NCI-H146 treated with DMSO at 0.1 percent for 48 hours (cell line): ENCODE measurements at regions not wholly inside any gene's neighbourhood (a gene's known extent, or its start where the extent isn't known, plus 50 kb on each side); places are given as distances from the start of the nearest gene placed in this dataset.

ENCODE experiments used
- DNase-seq: peaks from one replicate; lab custom pipeline; 2025; ENCODE audit not compliant: unreplicated experiment; lab: John Stamatoyannopoulos, UW

DNA sequence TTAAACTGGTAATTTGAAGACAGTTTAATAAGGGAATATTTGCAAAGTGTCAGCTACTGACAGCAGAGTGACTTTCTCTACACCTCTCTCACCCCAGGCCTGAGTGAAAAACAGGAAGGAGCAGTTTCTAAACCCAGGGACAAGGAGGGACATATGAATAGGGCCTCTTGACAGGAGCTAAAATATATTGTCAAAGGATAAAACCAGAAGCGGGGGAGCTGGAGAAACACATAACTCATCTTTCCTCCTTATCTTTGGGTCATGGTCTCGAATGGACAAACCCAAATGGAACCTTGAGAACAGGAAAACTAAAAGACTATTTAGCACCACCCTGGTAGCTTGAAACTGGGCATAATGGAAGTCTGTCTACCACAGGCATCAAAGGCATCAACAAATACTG, 197.5 kb upstream of the FOXA2 start:
- DNase-seq: no peak

DNA sequence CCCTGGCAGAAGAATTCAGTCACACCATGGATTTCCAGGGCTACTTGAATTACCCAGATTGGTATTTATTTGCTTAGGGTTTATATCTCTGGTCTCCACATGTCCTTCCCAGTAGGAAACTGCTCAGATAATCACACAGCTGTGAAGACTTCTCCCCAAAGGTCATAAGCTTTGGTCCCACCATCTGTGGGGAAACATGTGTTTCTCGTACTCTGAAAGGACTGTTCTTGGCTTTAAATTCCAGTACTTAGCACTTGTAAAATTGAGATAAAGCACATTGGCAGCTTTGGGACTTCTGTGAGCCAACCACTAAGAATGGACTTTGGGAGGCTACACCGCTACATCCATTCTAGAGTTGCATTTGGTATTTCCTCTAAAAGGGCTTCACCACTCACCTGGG, 205.3 kb upstream of the FOXA2 start:
- DNase-seq: no peak

DNA sequence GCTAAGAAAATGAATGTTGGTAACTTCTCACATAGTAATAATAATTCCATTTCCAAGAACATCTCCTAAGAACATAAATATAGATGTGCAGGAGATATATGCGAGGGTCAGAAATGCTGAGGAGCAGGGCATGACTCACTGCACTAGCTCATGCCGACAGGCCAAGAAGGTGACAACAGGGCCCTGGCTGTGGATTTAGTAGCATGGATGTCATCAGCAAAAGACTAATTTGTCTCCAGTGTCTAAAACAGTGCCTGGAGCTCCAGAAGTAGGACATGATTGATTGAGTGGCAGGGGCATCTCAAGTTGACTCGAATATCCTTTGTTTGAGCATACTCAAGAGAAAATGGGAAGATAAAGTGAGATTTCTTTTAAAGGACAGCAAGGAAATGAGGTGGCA, 207.0 kb upstream of the FOXA2 start:
- no peak for DNase-seq

DNA sequence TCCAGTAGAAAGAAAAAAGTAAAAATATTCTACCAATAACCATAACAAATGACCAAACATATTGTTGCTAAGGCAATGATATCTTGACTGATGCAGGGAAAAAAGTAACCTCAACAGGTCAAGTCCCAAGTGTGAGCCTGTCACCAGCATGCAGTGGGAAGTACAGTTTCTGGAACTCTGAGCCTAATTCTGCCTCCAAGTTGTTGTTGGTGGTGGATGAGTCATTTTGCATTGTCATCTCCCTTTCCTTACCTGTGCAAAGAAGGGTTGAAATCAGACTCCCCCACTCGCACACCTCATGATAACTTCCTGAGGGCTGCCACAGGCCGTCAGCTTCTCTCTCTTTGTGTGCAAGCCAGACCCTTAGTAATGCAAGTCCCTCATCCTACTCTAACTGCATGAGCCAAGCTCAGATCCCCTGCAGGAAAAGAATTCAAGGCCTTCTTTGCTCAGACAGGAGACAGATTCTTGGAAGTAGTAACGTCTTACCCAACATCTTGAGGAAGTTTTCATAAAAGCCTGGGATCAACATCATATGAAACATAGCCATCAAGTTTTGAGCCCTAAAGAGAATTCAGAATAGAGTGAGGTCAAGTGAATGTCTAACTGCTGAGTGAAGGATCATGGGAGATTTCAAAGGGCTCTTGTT, 207.6 kb upstream of the FOXA2 start:
- DNase-seq: no peak

DNA sequence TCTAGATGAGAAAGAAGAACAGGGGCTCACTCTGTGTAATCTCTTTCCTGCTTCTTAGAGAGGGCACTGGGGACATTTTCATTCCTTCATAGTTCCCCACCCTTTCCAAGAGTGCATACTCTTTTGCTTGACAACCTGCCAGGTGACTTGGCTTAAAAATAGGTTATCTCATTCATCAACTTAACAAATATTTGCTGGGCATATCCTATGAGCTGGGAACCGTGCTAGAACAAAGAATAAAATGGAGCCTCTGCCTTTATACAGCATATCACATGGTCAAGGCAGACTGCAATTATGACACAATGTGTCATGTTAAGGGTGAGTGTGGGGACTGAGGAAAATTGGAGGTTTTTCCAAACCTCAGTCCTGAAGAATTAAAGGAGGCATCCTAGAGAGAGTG, 209.8 kb upstream of the FOXA2 start:
- no peak for DNase-seq

DNA sequence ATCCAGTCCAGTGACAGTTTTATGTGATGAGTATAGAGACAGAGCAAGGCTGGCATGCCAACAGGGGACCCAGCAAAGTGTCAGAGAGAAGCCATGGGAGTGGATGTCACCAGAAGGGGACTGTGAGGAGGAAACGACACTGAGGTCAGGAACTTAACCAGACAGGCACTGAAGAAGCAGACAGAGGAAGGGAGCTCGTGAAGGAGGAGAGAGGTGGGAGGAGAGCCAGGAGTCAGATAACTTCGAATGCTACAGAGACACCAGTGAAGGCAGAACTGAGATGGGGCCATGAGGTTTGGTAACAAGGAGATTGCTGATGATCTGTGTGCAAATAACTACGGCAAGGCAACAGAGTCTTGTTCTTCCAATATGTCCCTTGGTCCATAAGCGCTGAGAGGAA, 211.1 kb upstream of the FOXA2 start:
- DNase-seq: no peak

DNA sequence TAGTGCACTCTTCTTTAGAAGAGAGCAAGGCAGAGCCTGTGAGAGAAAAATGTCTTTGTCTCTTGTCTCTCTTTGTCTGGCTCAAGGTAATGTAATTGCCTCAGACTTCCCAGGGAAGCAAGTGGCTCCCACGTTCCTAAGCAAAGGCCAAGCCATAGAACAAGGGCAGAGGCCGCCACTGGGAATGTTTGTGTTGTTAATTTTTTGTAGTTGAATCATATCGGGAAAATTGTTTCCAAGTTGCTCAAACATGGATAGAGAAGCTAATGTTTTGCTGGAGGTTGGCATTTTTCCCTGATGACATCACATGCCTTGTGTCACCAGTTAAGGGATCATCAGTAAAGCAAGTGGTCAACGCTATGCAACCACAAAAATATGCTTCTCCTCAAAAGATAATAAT, 211.5 kb upstream of the FOXA2 start:
- DNase-seq: no peak

DNA sequence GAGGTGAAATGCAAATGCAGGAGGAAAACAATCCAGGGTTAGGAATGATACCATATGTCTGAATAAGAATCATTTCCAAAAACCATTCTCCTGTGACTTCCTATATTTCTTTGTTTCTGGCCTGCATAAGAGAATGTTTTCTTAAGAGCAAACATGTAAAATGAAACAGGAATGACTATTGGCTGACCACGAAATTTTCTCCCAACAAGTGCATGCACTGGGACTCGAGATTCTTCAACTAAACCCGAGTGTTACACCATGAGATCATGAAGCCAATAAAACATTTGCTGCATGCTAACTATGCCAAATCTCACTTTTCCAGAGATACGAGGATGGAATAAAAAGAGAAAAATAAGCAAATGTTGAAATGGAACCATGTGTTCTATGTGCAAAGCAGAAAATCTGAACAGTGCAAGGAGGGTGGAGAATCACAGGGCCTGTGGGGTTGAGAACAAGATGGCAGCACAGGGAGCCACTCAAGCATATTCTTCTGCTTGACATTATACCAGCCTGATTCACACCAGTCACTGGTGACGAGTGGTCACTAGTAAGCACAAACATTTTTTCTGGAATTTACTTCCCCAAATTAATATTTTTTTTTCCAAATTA, 212.2 kb upstream of the FOXA2 start:
- no peak for DNase-seq

DNA sequence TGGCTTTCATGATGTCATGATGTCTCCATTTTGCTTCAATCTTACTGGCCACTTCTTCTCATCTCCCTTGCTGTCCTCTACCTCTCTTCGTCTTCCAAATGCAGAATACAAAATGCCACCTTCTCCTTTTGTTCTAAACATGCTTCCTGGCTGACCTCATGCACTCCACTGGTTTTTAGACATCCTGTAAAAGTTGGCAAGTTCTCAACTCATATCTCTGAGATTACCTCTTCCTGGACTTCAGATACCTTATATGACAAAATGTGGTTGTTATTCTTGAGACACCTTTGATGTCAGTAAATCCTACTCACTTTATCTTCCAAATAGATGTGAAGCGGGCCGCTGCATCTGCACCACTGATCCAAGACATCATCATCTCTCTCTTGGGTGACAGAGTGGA, 212.7 kb upstream of the FOXA2 start:
- no peak for DNase-seq

DNA sequence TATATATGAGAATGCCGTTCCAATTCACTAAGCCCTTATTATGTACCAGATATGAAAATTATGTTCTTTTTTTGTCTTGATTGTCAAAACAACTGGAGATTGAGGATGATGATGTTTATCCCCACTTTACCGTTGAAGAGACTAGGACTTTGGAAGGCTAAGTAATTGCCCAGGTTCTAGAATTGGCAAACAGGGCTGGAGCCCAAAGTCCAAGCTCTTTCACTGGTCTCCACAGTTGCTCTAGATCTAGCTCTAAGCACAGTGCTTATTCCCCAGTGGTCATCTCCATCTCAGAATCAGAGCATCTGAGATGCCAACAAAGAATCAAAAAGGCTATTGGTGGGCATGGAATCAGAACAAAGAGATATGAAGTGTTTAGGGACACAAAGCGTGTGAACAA, 215.3 kb upstream of the FOXA2 start:
- no peak for DNase-seq

DNA sequence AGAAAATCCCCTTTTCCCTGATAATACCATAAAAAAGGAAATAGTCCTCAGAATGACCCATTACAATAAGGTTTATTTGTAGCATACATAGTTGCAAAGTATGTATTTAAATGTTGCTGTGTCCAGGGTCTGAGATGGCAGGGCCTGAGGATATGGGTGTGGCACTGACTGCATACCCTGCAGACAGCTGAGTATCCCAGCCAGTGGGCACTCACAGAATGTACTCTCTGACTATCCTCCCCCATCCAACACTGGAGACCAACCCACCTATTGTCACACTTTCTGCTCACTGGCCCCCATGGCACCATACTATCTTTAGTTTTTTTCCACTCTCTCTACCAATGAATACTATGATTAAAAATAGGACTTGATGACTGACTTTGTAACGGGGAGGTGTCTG, 215.8 kb upstream of the FOXA2 start:
- DNase-seq: no peak

DNA sequence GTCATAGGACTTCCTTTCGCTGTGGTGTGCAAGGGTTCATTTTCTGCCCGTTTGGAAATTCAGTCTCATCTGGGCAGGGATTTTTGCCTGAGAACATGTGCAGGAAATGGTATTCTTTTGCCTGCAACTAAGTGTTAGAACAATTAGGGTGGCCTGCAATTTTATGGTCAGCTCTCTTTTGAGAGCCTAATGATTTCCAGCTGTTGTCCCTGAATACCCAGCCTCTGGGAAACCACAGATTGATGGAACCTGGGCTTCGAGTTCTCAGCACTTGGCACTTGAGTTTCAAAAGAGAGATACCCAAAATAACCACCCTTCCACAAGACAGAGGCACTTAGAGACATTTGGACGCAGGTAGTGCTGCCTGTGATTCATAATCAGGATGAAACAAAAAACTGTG, 217.2 kb upstream of the FOXA2 start:
- DNase-seq: no peak

DNA sequence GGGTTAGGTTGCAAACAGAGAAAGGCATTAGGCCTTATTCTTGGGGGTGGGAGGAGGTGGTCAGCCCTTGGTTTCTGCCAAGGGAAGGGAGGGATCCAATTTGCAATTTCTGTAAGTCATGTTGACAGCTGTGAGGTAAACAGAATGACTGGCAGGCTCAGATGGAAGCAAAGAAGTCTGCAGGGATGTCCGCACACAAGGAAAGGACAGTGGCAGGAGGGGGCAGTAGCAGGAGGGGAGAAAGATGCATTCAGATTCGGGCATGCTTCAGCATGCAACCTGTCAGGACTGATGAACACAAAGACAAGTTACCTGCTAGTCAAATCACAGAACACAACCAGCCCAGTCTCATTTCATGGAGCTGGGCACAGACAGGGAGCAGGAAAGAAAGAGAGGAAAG, 217.9 kb upstream of the FOXA2 start:
- DNase-seq: no peak

DNA sequence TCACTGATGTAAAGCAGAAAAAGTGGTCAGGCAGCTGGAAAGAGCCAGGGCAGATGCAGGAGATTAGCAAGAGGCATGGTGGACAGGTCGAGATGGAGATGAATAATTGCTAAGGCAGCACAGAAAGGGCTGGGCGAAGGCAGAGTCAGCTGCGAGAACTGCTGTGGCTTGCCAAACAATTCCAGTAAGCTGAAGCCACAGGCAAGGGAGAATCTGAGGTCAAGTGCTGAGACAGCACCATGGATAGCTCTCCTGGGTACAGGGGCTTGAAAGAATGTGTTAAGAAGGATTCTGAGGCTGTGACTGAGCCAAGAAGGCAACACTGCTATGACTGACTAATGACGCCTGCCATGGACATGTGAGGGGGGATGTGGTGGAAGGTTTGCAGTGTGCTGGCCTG, 220.8 kb upstream of the FOXA2 start:
- no peak for DNase-seq

DNA sequence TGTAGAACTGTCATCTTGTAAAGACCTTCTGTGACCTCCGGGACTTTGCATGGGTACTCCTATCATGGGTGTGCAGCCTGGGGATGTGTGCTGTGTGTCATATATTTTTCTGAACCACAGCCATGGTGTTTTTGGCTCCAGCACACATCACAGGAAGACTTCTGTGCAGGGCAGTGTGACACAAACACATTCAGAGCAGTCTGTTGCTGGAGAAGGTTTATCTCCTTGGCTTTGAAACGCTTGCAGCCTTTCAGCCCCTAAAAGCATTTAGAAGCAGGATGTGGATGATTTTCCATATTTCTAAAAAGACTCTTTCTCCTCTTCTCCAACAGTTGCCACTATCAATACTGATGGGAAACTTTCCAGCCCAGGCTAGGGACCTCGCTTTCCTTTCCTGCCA, 221.6 kb upstream of the FOXA2 start:
- no peak for DNase-seq

DNA sequence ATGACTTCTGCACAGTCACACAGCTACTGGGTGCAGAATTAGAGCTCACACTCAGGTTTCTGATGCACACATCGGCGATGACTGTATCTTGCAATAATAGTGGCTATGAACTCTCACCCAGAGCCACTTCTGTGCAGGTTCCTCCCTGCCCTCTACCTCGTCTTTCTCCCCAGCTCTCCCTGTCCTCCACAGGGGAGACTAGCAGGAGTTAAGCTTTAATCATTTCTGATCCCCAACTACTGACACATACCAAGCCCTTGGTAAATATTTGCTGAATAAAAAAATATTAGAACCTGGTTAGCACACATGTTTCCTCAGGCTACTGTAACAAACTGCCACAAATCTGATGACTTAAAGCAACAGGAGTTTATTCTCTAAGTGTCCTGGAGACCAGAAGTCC, 222.7 kb upstream of the FOXA2 start:
- DNase-seq: no peak

DNA sequence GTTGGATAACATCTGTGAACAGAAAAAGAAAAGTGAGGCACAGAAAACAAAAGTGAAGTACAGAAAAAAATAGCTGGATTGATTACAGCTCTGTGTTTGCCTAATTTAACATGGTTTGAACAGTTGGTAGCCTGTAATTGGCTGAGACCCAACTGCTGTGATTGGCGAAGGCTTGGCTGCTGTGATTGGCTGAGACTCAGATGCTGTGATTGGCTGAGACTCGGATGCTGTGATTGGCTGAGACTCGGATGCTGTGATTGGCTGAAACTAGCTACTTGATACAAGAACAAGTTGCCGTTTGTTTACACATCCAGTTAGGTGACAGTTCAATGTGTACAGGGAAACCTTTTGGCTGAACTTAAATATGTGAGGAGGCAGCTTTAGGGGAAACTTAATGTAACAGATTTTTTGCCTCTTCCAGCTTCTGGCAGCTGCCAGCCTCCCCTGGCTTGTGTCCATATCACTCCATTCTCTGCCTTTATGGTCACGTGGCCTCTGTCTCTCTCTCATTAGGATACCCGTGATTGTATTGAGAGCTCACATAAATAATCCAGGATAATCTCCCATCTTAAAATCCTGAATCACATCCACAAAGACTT, 223.4 kb upstream of the FOXA2 start:
- no peak for DNase-seq

DNA sequence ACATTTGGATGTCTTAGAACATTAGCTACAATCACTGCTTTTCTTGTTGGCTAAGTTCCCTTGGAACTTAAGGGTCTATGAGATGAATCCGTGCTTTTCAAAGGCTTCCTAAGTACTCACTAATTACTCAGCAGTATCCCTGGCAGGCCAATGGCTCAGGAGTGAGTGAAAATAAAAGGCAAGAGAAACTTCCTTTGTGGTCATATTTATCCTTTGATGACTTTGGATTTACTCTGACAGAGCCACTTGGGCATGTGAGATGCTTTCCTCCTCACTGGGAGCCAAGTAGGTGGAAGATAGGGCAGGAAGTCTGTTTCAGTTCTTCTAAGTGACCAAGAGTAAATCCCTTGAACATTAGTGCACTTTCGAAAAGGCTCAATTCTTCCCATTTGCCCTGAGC, 224.3 kb upstream of the FOXA2 start:
- DNase-seq: no peak

DNA sequence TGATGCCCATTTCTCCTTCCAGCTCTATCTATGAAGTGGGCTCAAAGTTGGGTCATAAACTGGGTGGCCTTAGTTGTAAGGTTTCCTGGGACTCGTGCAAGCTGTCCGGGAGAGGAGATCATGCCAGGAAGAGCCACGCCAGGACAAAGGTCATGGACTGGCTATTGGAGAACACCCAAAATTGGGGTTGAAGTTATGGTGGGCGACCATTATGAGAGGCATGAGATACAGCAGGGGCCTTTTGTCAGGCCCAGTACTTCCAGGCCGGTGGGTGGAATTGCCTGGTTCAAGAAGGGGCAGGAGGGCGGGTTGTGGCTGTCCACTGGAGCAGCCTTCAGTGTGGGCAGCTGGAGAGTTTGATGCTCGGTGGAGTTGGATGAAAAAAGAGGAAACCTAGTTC, 225.1 kb upstream of the SSTR4 start:
- no peak for DNase-seq

DNA sequence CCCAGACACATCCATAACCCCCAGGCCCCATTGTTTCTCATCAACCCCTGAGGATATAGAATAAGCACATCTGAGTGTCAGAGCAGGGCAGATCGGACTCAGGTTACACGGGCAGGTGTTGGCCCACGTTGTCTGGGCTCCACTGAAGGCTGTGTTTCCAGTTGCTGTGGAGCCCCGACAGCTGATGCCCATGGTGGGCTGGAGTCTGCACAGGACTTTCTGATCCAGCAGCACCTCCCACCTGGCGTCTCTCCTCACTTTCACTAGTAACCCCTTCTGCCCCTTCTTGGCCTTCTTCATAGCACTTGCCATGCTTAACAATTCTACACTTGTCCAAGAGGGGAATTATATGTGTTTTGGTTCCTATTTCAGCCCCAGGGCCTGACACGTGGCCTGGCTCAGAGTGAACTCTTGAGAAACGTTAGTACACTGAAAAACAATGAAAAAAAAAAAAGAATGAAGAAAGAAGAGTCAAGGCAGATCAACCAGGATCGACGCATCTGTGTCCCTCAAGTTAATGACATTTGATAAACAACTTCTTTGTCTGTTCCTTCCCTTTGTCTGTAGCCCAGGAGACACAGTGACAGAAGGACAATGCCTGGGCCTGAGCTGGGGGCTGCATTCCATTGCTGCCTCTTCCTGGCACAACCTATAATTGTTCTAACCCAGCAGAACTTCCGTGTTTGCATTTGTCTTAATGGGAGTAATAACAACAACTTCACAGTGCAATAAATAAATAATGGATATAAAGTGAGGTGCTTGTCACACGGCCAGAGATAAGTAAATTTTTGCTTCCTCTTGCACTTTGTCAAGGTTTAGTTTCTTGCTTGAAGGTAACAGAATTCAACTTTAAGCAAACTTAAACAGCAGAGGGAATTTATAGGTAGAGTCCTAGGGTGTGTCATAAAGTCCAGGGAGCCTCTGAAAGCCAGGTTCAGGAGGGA, 224.2 kb upstream of the SSTR4 start:
- DNase-seq: no peak

DNA sequence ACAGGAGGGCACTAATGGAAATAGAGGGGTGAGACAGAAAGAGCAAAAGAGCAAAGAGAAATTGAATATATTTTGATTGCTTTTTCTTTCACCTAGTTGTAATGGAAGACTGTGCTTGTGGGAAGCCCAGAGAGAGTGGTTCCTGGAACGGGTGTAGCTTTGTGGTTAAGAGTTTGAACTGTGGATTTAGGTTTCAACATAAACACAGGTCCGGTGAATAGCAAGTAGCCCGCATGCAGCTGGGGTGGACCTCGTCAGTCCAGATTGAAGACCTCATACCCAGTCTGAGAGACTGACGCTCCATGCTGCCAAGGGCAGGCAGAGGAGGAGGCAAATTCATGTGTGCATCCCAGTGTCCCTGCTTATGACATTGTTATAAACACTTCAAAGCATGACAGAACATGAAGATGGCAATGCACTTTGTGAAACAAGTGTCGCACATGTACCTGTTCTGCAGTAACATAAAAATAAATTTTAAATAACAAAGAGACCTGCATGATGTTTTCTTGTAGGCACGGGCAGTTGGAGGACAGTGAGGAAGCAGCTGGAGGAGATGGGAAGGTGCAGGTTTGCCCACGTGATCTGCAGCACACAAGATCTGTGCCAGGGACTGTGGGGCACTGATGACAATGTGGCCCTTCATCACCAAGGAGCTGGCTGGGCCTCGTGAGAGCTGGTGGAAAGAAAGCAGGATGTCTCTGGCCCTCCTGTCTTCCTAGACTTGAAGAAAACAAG, 220.5 kb upstream of the SSTR4 start:
- DNase-seq: no peak
